GM18502 (cell line): ENCODE measurements at regions not wholly inside any gene's neighbourhood (a gene's known extent, or its start where the extent isn't known, plus 50 kb on each side); places are given as distances from the start of the nearest gene placed in this dataset.

Experiments
- ATAC-seq: cut with Tn5 transposase; IDR thresholded peaks from one replicate; pipeline ENCODE4 v1.9.1; 2021; ENCODE audit warnings: mild to moderate bottlenecking; ENCODE audit not compliant: unreplicated experiment, poor library complexity

- ATAC-seq = no peak
Measured at GRCh38 chr22:49627217-49628181, 200.2 kb downstream of the BRD1 start.

DNA sequence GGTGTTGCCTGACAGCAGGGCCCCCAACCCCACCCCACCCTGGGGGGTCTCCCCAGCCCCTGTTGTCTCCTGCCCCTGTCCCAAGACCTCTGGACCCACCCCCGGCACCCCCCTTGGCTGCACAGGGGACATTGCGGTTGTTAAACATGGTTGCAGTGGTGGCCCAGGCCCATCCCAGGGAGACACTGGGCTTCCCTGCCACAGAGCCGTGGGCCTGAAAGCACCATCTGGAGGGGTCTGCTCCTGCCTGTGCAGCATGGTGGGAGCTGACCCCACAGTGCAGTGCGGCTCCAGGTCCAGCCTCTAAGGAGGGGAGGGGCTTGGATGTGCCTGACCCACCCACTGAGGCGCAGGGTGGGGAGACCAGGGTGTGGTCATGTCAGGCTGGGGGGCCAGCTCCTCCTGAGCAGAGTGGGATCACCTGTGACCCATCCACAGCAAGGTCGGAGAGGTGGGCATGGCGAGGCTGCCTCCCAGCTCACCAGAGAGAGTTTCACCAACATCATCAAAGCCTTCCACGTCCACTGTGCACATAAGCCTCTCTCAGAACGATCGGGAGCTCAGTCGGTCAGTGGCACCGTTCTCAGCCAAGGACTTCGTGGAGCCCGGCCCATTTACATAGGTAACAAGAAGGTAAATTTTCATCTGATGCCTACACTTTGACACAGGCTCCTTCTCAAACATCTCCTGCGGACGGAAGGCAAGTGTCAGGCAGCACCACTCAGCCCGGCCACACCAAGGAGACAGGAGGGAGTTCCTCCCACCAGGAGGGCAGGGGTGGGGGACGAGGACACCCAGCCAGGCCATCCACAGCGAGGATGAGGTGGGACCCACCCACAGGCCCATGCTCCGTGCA, 201.1 kb downstream of the BRD1 start:
- ATAC-seq = no peak

- no peak for ATAC-seq
Measured at GRCh38 chr22:49624421-49625177, 203.1 kb downstream of the BRD1 start.

DNA sequence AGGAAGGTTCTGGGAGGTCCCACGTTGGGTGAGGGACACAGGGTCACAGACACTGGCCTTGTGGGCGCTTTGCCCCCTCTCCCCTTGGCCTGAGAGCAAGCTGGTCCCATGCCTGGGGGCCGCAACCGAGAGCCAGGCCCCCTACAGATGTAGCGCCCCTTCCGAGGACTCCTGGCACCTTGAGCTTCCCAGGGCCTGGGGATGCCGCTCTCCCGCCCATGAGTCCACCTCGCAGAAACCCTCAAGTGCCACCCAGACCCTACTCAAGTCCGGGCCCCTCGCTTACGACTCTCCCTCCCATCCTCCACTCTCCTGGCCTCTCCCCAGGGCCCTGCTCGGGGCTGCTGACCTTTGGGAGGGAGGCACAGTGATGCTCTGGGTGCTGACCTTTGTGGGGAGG, 204.0 kb downstream of the BRD1 start:
- ATAC-seq = no peak

DNA sequence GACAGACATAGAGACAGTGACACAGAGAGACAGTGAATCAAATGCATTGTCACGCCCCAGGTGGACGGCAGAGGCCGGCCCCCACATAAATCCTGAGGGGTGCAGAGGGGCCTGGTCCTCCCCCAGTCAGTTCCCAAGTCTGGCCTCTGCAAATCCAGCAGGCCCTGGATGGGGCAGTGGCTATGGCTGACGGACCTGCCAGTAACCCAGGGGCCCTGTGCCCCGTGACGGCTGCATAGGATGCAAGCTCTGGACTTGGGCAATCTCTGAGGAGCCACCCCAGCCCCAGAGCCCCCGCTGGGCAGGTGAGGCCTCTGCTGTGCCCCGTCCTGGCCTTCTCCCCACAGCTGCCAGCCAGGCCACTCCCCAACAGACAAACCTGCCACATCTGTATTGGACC, 204.5 kb downstream of the BRD1 start:
- ATAC-seq = no peak

DNA sequence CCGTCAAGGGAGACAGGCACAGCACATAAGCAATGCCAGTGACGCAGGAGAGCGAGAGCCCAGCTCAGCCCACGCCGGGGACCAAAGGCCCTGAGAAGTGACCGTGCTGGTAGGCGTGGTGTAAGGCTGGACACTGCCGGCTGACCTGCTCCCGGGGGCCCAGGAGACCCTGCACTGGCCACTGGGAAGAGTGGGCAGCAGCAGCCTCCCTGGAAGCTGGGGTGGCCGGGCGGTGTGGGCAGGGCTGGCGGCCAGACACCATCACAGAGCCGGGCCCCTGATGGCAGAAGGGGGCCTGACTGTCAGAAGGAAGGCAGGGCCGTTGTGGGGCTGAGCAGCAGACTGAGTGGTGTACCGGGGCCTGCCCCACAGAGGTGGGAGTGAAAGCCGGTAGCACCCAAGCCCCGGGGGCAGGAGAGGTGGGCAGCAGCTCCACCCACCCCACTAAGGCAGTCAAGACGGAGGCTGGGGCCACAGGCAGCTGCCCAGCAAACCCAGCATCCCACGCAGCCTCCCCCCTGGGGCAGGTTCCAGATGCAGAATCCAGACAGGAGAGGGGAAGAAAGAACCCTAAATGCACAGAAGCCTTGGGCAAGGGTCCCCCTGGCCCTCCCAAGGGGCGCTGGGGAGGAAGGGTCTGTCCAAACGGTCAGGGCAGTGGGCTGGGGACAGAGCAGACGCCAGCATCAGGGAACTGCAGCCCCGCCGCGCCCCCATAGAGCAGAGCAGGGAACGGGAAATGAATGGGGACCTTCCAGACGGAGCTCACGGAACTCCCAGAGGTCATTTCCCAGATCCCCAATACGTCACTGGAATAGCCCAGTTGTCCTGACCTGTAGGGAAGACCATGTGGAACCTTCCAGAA, 205.2 kb downstream of the BRD1 start:
- ATAC-seq = no peak

DNA sequence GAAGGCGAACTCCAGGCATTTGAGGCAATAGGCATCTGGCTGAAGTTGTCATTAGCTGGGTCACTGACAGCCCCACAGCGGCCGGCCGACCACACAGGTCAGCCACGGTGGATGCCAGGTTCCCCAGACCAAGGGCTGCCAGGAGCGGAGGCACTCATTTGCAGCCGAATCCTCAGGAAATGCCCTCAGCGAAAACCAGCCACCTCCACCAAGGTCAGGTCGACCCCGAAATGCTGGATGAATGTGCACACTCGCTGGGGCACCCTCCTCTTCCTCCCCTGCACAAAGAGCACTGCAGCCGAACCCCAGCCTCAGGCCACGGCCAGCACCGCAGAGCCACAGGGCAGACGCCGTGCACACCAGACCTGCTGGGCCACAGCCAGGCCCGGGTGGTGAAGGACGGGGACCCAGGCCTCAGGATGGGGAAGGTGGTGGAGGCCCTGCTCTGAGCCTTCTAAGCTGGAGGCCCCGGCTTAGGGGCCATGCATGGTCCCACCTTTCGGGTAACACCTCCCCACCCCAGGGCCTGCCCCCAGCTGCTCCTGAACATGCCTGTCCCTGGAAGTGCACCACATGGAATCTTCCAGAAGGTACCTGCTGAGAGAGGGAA, 206.0 kb downstream of the BRD1 start:
- no peak for ATAC-seq

GRCh38 chr22:49620666-49621065, 207.0 kb downstream of the BRD1 start:
- no peak for ATAC-seq

- ATAC-seq = no peak
Measured at GRCh38 chr22:49620003-49620556, 207.6 kb downstream of the BRD1 start.

- no peak for ATAC-seq
Measured at GRCh38 chr22:49619301-49619700, 208.4 kb downstream of the BRD1 start.

DNA sequence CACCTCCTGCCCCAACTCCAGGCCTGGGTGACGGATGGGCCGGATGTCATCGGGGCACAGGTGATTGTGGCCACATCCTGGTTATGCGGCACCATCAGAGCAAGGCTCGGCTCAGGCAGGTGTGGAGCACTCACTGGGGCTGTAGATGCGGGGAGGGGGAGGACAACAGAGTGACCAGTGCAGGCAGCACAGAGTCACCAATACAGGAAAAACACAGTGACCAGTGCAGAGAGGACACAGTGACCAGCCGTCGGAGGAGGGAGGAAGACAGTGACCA, 209.1 kb downstream of the BRD1 start:
- ATAC-seq = no peak

- no peak for ATAC-seq
Measured at GRCh38 chr22:49617866-49618676, 209.6 kb downstream of the BRD1 start.

GRCh38 chr22:49617264-49617663, 210.4 kb downstream of the BRD1 start:
- no peak for ATAC-seq

DNA sequence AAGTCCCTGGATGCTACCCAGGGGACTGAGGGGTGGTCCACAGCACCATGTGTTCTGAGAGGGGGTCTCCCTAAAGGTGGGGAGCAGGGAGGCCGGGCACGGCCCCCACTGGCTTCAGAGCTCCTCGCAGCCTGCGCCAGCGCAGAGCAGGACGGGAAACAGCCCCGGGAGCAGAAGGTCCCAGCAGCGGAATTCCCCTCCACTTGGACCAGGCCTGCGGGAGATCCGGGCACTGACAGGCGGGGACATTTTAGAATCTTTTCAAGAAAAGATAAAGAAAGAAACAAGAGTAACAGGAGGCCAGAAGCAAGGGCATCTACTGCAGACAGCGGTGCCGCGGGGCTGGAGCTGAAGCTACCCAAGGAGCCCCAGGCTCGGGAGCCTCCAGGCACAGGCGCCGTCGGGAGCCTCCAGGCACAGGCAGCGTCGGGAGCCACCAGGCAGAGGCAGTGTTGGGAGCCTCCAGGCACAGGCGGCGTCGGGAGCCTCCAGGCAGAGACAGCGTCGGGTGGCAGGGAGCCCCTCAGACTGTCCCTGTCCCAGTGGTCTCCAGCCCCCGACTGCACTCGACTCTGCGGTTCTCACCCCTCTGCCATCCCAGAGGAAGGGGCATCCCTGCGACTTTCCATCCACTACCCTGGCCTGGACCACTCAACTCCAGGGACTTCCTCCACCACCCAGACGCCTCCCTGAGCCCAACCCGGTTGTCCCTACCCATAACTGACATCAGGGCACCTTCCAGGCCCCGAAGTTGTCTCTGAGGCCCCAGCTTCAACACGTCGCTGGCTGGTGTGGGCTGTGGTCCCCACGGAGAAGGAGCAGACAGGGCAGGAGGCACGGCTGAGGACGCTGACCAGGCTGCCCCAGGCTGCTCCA, 211.1 kb downstream of the BRD1 start:
- ATAC-seq = no peak

DNA sequence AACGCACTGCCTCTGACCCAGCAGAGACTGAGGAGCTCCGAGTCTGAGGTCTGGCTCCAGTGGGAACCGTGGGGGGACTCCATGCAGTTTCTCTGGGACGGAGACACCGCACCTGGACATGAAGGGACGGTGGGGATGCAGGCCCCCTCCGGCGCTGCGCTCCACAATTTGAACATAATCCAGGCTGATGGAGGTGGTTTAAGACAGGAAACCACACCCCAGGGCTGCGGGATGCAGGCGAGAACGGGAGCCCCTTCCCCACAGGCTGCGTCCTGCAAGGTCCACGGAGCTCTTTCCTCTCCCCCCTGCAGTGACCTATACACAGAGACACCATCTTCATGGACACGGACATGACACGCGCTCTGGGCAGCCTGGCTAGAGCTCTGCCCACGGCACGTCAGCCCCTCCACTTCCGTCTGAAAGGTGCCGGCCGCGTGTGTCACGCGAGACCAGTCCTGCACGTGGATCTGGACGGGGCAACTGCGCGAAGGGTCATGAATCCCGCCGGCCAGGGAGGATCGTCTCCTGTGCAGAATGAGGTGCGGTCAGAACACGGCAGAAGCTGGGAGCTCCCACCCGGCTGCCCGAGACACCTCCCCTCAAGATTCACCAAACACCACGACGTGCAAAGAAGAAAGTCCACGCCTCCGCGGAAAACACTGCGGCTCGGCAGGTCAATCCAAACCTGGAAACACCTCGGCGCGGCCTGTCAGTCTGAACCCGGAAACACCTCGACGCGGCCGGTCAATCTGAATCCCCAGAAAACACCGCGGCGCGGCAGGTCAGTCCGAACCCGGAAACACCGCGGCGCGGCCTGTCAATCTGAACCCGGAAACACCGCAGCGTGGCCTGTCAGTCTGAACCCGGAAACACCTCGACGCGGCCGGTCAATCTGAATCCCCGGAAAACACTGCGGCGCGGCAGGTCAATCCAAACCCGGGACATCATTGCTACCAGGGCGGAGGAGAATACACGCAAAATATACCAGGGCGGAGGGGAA, 212.4 kb downstream of the BRD1 start:
- no peak for ATAC-seq
